ENCODE measurements at regions not wholly inside any gene's neighbourhood (a gene's known extent, or its start where the extent isn't known, plus 50 kb on each side); places are given as distances from the start of the nearest gene placed in this dataset.

- TF ChIP-seq CTCF (IDR thresholded peaks at IDR 0.05; ENCODE audit: poor library complexity) (no peak), EZH2 (IDR thresholded peaks at IDR 0.05; ENCODE audit: borderline replicate concordance) (no peak), EZH2phosphoT487 (IDR thresholded peaks at IDR 0.05; ENCODE audit: low read depth, severe bottlenecking, unreplicated experiment) (no peak)
Observed at GRCh38 chr13:73281746-73282145, 222.9 kb downstream of the KLF5 start.

Data from hepatocyte (in vitro differentiated cells).